Head of caudate nucleus (tissue), 42 donors: ENCODE measurements at regions not wholly inside any gene's neighbourhood (a gene's known extent, or its start where the extent isn't known, plus 50 kb on each side); places are given as distances from the start of the nearest gene placed in this dataset.

Source experiments
- DNase-seq, 42 donors: peaks; one replicate each; pipeline versions ENCODE4 v3.0.0 to v3.0.0-alpha.2; 2020 to 2021; ENCODE audit warnings: mixed read lengths in 7 of 42
- intact Hi-C: fragments of 100-400 bp; cut with DNase I; formaldehyde crosslinking; loops from one replicate; pipeline ENCODE4 v1.15.0; 2022

GRCh38 chr6:44681761-44682160 is 294.3 kb downstream of the CDC5L start:
- intact Hi-C loops = no loop called here
- peak in 4 of 42 donors; percentile 7 to 33 (median 18) for DNase-seq

GRCh38 chr6:44682280-44682679 is 294.8 kb downstream of the CDC5L start:
- intact Hi-C loops = no loop called here
- DNase-seq = peak in 3 of 42 donors; percentile 1 to 22 (median 13)

GRCh38 chr6:44682987-44683779 is 295.7 kb downstream of the CDC5L start:
- DNase-seq = peak in 1 of 42 donors; percentile 20
- intact Hi-C loops = no loop called here

GRCh38 chr6:44685213-44685612 is 297.7 kb downstream of the CDC5L start:
- intact Hi-C loops = no loop called here

GRCh38 chr6:44696099-44696498 is 308.6 kb downstream of the CDC5L start:
- DNase-seq = no peak
- intact Hi-C loops = no loop called here

More at GRCh38 chr6:44685213-44685612, 297.7 kb downstream of the CDC5L start:
- peak in 1 of 42 donors; percentile 7 for DNase-seq

- DNase-seq = no peak
- intact Hi-C loops = no loop called here
These were observed 309.2 kb downstream of the CDC5L start for GRCh38 chr6:44696686-44697085.

- DNase-seq = no peak
- intact Hi-C loops = no loop called here
These were observed 309.8 kb downstream of the CDC5L start for GRCh38 chr6:44697327-44697726.

GRCh38 chr6:44698602-44699001 is 311.1 kb downstream of the CDC5L start:
- no peak for DNase-seq
- intact Hi-C loops = no loop called here

GRCh38 chr6:44699082-44699481 is 311.6 kb downstream of the CDC5L start:
- intact Hi-C loops = no loop called here
- no peak for DNase-seq

GRCh38 chr6:44699851-44700250 is 312.3 kb downstream of the CDC5L start:
- intact Hi-C loops = no loop called here
- DNase-seq = no peak

- DNase-seq = no peak
- intact Hi-C loops = no loop called here
These were observed 312.9 kb downstream of the CDC5L start for GRCh38 chr6:44700422-44700821.

GRCh38 chr6:44701038-44701636 is 313.6 kb downstream of the CDC5L start:
- intact Hi-C loops = no loop called here
- no peak for DNase-seq

- peak in 1 of 42 donors; percentile 16 for DNase-seq
- intact Hi-C loops = no loop called here
These were observed 314.2 kb downstream of the CDC5L start for GRCh38 chr6:44701637-44702101.

- intact Hi-C loops = no loop called here
- DNase-seq = no peak
These were observed 314.8 kb downstream of the CDC5L start for GRCh38 chr6:44702292-44702691.

- intact Hi-C loops = no loop called here
- DNase-seq = no peak
These were observed 317.0 kb downstream of the CDC5L start for GRCh38 chr6:44704240-44705150.

- intact Hi-C loops = no loop called here
- DNase-seq = no peak
These were observed 318.1 kb downstream of the CDC5L start for GRCh38 chr6:44705596-44705995.

- intact Hi-C loops = no loop called here
- DNase-seq = no peak
These were observed 318.5 kb downstream of the CDC5L start for GRCh38 chr6:44706011-44706410.

GRCh38 chr6:44708208-44708607 is 320.7 kb downstream of the CDC5L start:
- DNase-seq = no peak
- intact Hi-C loops = no loop called here

GRCh38 chr6:44712353-44713111 is 325.0 kb downstream of the CDC5L start:
- intact Hi-C loops = no loop called here
- DNase-seq = no peak
